SKM-1 (cell line): ENCODE measurements at regions not wholly inside any gene's neighbourhood (a gene's known extent, or its start where the extent isn't known, plus 50 kb on each side); places are given as distances from the start of the nearest gene placed in this dataset.
"Not testable (repeated sequence)": the region's sequence is repeated elsewhere in the genome, so short reads cannot be mapped to it uniquely, and the experiment has no call there.

Source experiments
- DNase-seq: peaks from one replicate; lab custom pipeline; 2025; ENCODE audit not compliant: unreplicated experiment; lab: John Stamatoyannopoulos, UW

GRCh38 chr10:62935022-62935421 lies 118.9 kb upstream of the EGR2 start:
- DNase-seq, result no peak

GRCh38 chr10:62934258-62934657 lies 118.1 kb upstream of the EGR2 start:
- no peak for DNase-seq

- not testable (repeated sequence) for DNase-seq
Measured at GRCh38 chr10:62928763-62929162, 112.6 kb upstream of the EGR2 start.

- DNase-seq, result no peak
Measured at GRCh38 chr10:62926407-62926806, 110.2 kb upstream of the EGR2 start.

- DNase-seq, result no peak
Measured at GRCh38 chr10:62924344-62924748, 108.2 kb upstream of the EGR2 start.

GRCh38 chr10:62919776-62920175 lies 103.6 kb upstream of the EGR2 start:
- no peak for DNase-seq

GRCh38 chr10:62917475-62918238 lies 101.5 kb upstream of the EGR2 start:
- no peak for DNase-seq

GRCh38 chr10:62916141-62916603 lies 100.0 kb upstream of the EGR2 start:
- DNase-seq, result no peak

- DNase-seq, result no peak
Measured at GRCh38 chr10:62915158-62915557, 99.0 kb upstream of the EGR2 start.

GRCh38 chr10:62912086-62912485 lies 95.9 kb upstream of the EGR2 start:
- no peak for DNase-seq

- DNase-seq, result no peak
Measured at GRCh38 chr10:62911210-62911963, 95.2 kb upstream of the EGR2 start.

GRCh38 chr10:62907470-62908212 lies 91.5 kb upstream of the EGR2 start:
- DNase-seq, result no peak

- DNase-seq, result no peak
Measured at GRCh38 chr10:62904281-62904875, 88.2 kb upstream of the EGR2 start.

GRCh38 chr10:62903828-62904227 lies 87.7 kb upstream of the EGR2 start:
- DNase-seq, result no peak

GRCh38 chr10:62900829-62901571 lies 84.8 kb upstream of the EGR2 start:
- DNase-seq, result no peak

- no peak for DNase-seq
Measured at GRCh38 chr10:62899311-62899710, 83.1 kb upstream of the EGR2 start.

- no peak for DNase-seq
Measured at GRCh38 chr10:62895063-62895462, 78.9 kb upstream of the EGR2 start.

- DNase-seq, result no peak
Measured at GRCh38 chr10:62894156-62894555, 78.0 kb upstream of the EGR2 start.

- DNase-seq, result no peak
Measured at GRCh38 chr10:62893036-62893435, 76.9 kb upstream of the EGR2 start.

GRCh38 chr10:62890395-62890794 lies 74.2 kb upstream of the EGR2 start:
- DNase-seq, result no peak

GRCh38 chr10:62887642-62888041 lies 71.5 kb upstream of the EGR2 start:
- no peak for DNase-seq
